ENCODE measurements at regions not wholly inside any gene's neighbourhood (a gene's known extent, or its start where the extent isn't known, plus 50 kb on each side); places are given as distances from the start of the nearest gene placed in this dataset.

GRCh38 chr5:3359642-3360041 lies 236.0 kb upstream of the IRX1 start:
- no peak for TF ChIP-seq CTCF (conservative IDR thresholded peaks at IDR 0.05; ENCODE audit: low read length)
- no peak for TF ChIP-seq EZH2phosphoT487 (IDR thresholded peaks at IDR 0.05; ENCODE audit: borderline replicate concordance)

All from Loucy (cell line).